Loucy (cell line): ENCODE measurements at regions not wholly inside any gene's neighbourhood (a gene's known extent, or its start where the extent isn't known, plus 50 kb on each side); places are given as distances from the start of the nearest gene placed in this dataset.

Experiments
- EZH2phosphoT487 ChIP-seq: fragments of 200-600 bp; IDR thresholded peaks from 2 replicates; pipeline ENCODE4 v1.6.1; 2018; ENCODE audit warnings: antibody characterized with exemption, mild to moderate bottlenecking, moderate library complexity, borderline replicate concordance
- TF ChIP-seq, protein P1 (sequence below): fragments of 200-600 bp; sonication (generic); conservative IDR thresholded peaks from 2 replicates; pipeline ENCODE4 v1.5.1; 2014; ENCODE audit warnings: mild to moderate bottlenecking, antibody characterized with exemption, low read length

DNA sequence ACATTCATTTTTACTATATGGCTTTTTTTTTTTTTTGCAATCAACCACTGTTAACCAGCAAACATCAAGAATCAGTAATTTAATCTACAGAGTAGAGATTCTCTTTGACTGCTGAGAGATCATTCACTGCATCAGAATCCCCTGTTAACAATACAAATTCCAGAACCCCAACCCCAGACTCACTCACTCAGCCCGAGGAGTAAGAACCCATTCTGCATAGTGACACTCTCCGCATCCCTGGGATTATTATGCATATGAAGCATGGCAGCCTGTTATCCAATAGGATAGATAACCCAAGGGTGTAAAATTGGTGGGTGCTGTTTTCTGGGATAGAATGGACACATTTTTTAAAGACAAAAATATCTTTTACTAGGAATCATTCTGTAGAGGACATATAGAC is 76.3 kb upstream of the CCDC39 start:
- TF ChIP-seq, protein P1, sequence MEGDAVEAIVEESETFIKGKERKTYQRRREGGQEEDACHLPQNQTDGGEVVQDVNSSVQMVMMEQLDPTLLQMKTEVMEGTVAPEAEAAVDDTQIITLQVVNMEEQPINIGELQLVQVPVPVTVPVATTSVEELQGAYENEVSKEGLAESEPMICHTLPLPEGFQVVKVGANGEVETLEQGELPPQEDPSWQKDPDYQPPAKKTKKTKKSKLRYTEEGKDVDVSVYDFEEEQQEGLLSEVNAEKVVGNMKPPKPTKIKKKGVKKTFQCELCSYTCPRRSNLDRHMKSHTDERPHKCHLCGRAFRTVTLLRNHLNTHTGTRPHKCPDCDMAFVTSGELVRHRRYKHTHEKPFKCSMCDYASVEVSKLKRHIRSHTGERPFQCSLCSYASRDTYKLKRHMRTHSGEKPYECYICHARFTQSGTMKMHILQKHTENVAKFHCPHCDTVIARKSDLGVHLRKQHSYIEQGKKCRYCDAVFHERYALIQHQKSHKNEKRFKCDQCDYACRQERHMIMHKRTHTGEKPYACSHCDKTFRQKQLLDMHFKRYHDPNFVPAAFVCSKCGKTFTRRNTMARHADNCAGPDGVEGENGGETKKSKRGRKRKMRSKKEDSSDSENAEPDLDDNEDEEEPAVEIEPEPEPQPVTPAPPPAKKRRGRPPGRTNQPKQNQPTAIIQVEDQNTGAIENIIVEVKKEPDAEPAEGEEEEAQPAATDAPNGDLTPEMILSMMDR = no peak
- no peak for TF ChIP-seq EZH2phosphoT487
